Tibial artery (tissue), 4 donors: ENCODE measurements at regions not wholly inside any gene's neighbourhood (a gene's known extent, or its start where the extent isn't known, plus 50 kb on each side); places are given as distances from the start of the nearest gene placed in this dataset.
"Not testable (repeated sequence)": the region's sequence is repeated elsewhere in the genome, so short reads cannot be mapped to it uniquely, and the experiment has no call there.

ENCODE experiments used
- DNase-seq, 2 donors: peaks; one replicate each; pipeline ENCODE4 v3.0.0-alpha.2; 2019
- H3K27ac ChIP-seq, 2 donors: fragments of 200-600 bp; sonication (generic) in 1 of 2; 1 replicate in 1 of 2; 2 replicates in 1 of 2; pipeline ENCODE4 v1.5.1; 2018 to 2019; ENCODE audit warnings: mild to moderate bottlenecking in 1 of 2
- H3K27me3 ChIP-seq, 2 donors: fragments of 200-600 bp; sonication (generic) in 1 of 2; one replicate each; pipeline versions ENCODE4 v1.5.1 to v1.6.0; 2016 to 2019
- H3K36me3 ChIP-seq, 3 donors: fragments of 200-600 bp; sonication (generic) in 2 of 3; one replicate each; pipeline ENCODE4 v1.5.1; 2016 to 2019; ENCODE audit warnings: mild to moderate bottlenecking in 2 of 3
- H3K4me1 ChIP-seq, 4 donors: fragments of 200-600 bp; sonication (generic) in 2 of 4; 1 replicate in 3 of 4; 2 replicates in 1 of 4; pipeline ENCODE4 v1.5.1; 2016 to 2019
- H3K4me3 ChIP-seq, 2 donors: fragments of 200-600 bp; sonication (generic) in 1 of 2; 1 replicate in 1 of 2; 2 replicates in 1 of 2; pipeline ENCODE4 v1.5.1; 2018 to 2019; ENCODE audit warnings: mild to moderate bottlenecking in 2 of 2
- H3K9me3 ChIP-seq, 3 donors: fragments of 200-600 bp; sonication (generic) in 1 of 3; one replicate each; pipeline ENCODE4 v1.5.1; 2016 to 2019
- intact Hi-C: fragments of 100-400 bp; cut with DNase I; formaldehyde crosslinking; loops from one replicate; pipeline ENCODE4 v1.15.0; 2023; ENCODE audit warnings: low total_unique reads
- TF ChIP-seq, protein P1 (sequence below), 2 experiments: fragments of 200-600 bp in 1 of 2; fragments of 450-650 bp in 1 of 2; IDR thresholded peaks; one replicate each; pipeline ENCODE4 v1.5.1; 2017 to 2019; ENCODE audit warnings: antibody characterized with exemption in 2 of 2, mild to moderate bottlenecking in 1 of 2, moderate library complexity in 1 of 2

DNA sequence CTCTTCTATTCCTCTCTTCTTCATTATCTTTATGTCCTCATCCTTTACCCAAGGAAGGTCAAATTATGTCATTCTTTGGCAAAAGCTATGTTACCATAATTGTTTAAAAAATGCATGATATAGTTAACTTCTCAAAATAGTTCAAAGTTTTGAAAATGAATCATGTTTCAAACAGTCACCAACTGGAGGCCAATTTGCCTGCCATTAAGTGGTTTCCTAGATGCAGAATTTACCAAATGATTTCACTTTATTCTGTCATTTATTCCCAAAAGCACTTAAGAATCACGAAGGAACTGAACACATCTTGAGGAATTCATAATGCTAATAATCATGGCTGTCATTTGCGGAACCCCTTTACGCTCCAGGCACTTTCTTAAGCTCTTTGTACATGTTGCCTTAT lies 190.9 kb upstream of the CDH11 start:
- peaks cover 0 to 79% (median 34%) of the 10 kb centered on the region in 4 donors for H3K4me1 ChIP-seq
- H3K36me3 ChIP-seq, result no peaks in the 10 kb centered on the region
- H3K4me3 ChIP-seq, result no peak overlapping the region
- H3K27me3 ChIP-seq, result no peaks in the 10 kb centered on the region
- no peak for DNase-seq
- TF ChIP-seq, protein P1, sequence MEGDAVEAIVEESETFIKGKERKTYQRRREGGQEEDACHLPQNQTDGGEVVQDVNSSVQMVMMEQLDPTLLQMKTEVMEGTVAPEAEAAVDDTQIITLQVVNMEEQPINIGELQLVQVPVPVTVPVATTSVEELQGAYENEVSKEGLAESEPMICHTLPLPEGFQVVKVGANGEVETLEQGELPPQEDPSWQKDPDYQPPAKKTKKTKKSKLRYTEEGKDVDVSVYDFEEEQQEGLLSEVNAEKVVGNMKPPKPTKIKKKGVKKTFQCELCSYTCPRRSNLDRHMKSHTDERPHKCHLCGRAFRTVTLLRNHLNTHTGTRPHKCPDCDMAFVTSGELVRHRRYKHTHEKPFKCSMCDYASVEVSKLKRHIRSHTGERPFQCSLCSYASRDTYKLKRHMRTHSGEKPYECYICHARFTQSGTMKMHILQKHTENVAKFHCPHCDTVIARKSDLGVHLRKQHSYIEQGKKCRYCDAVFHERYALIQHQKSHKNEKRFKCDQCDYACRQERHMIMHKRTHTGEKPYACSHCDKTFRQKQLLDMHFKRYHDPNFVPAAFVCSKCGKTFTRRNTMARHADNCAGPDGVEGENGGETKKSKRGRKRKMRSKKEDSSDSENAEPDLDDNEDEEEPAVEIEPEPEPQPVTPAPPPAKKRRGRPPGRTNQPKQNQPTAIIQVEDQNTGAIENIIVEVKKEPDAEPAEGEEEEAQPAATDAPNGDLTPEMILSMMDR (IDR thresholded peaks at IDR 0.05), result no peak
- H3K9me3 ChIP-seq, result no peaks in the 10 kb centered on the region
- H3K27ac ChIP-seq, result peak overlapping the region; percentile 26 to 60
- intact Hi-C loops, result no loop called here

DNA sequence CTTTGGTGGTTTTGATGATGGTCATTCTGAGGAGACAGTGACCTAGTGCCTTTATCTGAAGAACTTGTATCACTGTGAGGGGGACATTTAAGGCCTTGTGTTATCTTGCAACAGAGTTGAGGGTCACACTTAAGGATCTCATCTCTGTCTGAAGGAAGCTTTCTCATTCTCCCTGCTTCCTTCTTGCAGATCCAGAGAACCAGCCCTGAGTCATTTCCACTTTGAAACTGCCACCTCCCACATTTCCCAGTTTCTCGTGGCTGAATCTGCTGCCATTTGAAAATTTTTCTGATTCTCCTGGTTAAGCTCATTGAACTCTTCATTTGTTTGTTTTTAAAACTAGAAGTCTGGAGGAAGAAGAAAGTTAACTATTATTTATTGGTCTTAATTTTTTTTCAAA lies 190.2 kb upstream of the CDH11 start:
- intact Hi-C loops, result no loop called here
- Histone ChIP-seq H3K27ac (peak overlapping the region in 1 of 2 donors; percentile 60), H3K9me3 (no peaks in the 10 kb centered on the region), H3K4me3 (no peak overlapping the region), H3K27me3 (no peaks in the 10 kb centered on the region), H3K4me1 (peaks cover 0 to 77% (median 34%) of the 10 kb centered on the region in 4 donors), H3K36me3 (no peaks in the 10 kb centered on the region)
- no peak for DNase-seq
- TF ChIP-seq, protein P1 (IDR thresholded peaks at IDR 0.05), result no peak

DNA sequence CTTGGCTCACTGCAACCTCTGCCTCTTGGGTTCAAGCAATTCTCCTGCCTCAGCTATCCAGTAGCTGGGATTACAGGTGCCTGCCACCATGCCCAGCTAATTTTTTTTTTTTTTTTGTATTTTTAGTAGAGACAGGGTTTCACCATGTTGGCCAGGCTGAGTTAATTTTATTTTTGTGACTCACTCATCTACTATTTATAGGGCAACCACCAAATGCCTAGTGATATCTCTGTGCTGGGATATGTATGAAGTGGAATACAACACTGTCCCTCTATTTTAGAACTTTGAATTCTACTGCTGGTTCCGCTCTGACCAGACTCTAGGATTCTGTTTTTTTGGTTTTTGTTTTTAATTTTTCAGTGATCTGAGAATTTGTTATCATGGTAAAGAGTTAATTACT lies 188.6 kb upstream of the CDH11 start:
- DNase-seq, intact Hi-C loops, H3K9me3 ChIP-seq, H3K4me3 ChIP-seq, H3K27me3 ChIP-seq, H3K36me3 ChIP-seq: not testable (repeated sequence)
- Histone ChIP-seq H3K4me1 (peaks cover 0 to 68% (median 32%) of the 10 kb centered on the region in 4 donors), H3K27ac (peak overlapping the region; percentile 29 to 44)

DNA sequence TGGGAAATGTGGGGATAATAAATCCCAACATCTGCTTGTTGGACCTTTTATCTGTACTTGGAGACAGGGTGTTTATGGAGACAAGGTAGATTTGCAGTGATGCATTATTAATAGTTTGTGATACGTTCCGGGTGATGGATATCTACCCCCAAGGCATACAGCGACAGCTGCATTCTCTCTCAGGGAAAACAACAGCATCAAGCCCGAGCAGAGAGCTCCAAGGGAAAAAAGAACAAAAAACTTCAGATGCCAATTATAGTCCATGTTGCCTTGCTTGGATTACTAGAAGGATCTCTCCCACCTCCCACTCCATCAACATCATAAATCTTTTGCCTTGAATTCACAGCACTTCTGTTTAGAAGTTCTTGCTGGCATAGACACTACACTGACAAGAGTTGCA lies 187.5 kb upstream of the CDH11 start:
- H3K4me3 ChIP-seq, result no peak overlapping the region
- no peaks in the 10 kb centered on the region for H3K27me3 ChIP-seq
- TF ChIP-seq, protein P1 (IDR thresholded peaks at IDR 0.05), result no peak
- H3K36me3 ChIP-seq, result no peaks in the 10 kb centered on the region
- DNase-seq, result no peak
- H3K9me3 ChIP-seq, result no peaks in the 10 kb centered on the region
- H3K27ac ChIP-seq, result no peak overlapping the region
- peaks cover 0 to 56% (median 28%) of the 10 kb centered on the region in 4 donors for H3K4me1 ChIP-seq
- intact Hi-C loops, result no loop called here

DNA sequence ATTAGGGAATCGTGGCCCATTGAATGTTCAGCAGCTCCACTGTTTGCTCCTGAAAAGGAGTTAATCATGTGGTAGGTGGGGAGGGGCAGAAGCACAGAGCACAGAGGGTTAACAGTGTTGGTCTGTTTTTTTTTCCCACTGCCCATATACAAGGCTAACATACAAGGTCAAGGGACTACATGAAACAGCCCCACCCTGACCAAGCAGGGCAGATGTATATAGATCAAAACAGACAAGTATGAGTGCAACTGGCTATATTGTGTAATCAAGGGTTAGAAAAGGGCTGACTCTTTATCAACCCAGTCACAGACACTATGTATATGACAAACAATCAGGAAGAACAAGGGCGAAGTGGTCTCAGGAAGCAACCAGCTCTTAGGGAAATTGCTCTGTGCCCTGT lies 186.6 kb upstream of the CDH11 start:
- Histone ChIP-seq H3K4me1 (peaks cover 0 to 48% (median 24%) of the 10 kb centered on the region in 4 donors), H3K27ac (no peak overlapping the region), H3K27me3 (no peaks in the 10 kb centered on the region), H3K9me3 (no peaks in the 10 kb centered on the region), H3K36me3 (no peaks in the 10 kb centered on the region), H3K4me3 (no peak overlapping the region)
- intact Hi-C loops, result no loop called here
- TF ChIP-seq, protein P1 (IDR thresholded peaks at IDR 0.05), result no peak
- DNase-seq, result no peak

DNA sequence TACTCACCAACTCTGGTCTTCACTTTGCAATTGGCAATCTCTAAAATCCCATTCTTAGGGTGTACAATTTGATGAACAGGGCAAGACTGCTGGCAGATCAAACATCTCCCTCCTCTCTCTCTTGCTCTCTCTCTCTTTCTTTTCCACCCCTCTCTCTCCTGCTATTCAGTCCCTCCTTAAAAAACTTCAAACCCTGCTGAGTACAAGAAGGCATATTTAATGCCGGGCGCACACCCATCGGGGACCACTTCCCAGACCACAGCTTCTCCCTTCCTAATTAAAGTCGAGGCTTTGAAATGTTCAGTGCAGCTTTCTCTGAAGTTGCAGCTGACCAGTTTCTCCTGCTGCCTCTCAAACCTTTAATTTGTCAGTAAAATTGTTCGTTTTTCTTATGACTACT lies 185.4 kb upstream of the CDH11 start:
- Histone ChIP-seq H3K27ac (no peak overlapping the region), H3K4me1 (peaks cover 0 to 36% (median 16%) of the 10 kb centered on the region in 4 donors), H3K4me3 (no peak overlapping the region), H3K36me3 (no peaks in the 10 kb centered on the region), H3K9me3 (no peaks in the 10 kb centered on the region), H3K27me3 (no peaks in the 10 kb centered on the region)
- TF ChIP-seq, protein P1 (IDR thresholded peaks at IDR 0.05), result no peak
- DNase-seq, result no peak
- intact Hi-C loops, result no loop called here
